Activated naive CD4-positive, alpha-beta T cell treated with anti-CD3 and anti-CD28 coated beads, Interleukin-2, amount 50 U/mL, for 72 hours (primary cell): ENCODE measurements at regions not wholly inside any gene's neighbourhood (a gene's known extent, or its start where the extent isn't known, plus 50 kb on each side); places are given as distances from the start of the nearest gene placed in this dataset.

Experiments
- ATAC-seq, 2 donors: fragments of 150-1000 bp; cut with Tn5 transposase; 2 replicates each; pipeline ENCODE4 v1.10.0; 2021; ENCODE audit warnings: mild to moderate bottlenecking in 2 of 2, moderate library complexity in 2 of 2
- DNase-seq, 2 donors: peaks; one replicate each; pipeline ENCODE4 v3.0.0; 2021 to 2022; ENCODE audit warnings: low spot score in 2 of 2
- H3K27ac Mint-ChIP-seq, 2 donors: one replicate each; pipeline ENCODE4 v1.8.0; 2022; ENCODE audit warnings: mild to moderate bottlenecking in 2 of 2, mixed read lengths in 2 of 2
- H3K36me3 Mint-ChIP-seq, 2 donors: one replicate each; pipeline ENCODE4 v1.8.0; 2022; ENCODE audit warnings: mixed read lengths in 2 of 2
- H3K9me3 Mint-ChIP-seq, 2 donors: one replicate each; pipeline ENCODE4 v1.8.0; 2022; ENCODE audit warnings: mixed read lengths in 2 of 2

DNA sequence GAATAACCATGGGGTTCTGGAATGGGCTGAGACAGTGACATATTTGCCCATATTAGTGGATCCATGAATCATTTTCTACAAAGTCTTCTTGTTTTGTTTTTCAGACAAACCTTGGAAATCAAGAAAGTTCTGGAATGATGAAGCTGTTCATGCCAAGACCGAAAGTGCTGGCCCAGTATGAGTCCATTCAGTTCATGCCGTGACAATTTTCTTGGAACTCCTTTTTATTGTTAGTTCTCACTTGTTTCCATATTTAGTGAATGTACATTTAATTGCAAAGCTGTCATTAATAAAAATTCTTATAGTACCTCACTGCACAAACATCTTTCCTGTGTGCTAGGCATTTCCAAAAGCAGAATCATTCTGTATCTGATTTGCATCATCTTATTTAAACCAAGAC lies 100.6 kb upstream of the KCNJ15 start:
- ATAC-seq: no peak
- H3K36me3 Mint-ChIP-seq: no peaks in the 10 kb centered on the region

DNA sequence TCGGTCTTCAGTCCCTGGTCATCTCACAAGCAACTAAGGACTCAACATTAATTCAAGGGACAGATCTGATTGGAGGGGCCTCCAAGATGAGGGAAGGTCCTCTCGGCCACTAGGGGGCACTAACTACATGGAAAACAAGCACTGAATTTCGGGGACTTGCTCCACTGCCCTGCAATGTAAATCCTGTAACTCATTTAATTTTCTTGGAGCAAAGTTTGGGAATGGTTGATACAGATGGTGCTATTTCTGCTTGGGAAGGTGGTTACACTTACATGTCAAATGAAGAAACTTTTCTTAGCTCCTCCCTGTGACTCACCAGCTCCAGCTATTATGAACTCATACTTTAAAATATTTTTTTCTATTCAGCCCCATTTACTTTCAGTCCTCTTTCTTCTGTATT lies 97.4 kb upstream of the KCNJ15 start:
- ATAC-seq (peak; percentile 44 to 71), DNase-seq (peak in 1 of 2 donors; percentile 70)
- H3K27ac Mint-ChIP-seq: no peak overlapping the region
- no peaks in the 10 kb centered on the region for H3K36me3 Mint-ChIP-seq
- no peaks in the 10 kb centered on the region for H3K9me3 Mint-ChIP-seq

More for the DNA sequence above, 100.6 kb upstream of the KCNJ15 start:
- no peak for DNase-seq
- H3K27ac Mint-ChIP-seq: no peak overlapping the region
- H3K9me3 Mint-ChIP-seq: no peaks in the 10 kb centered on the region

DNA sequence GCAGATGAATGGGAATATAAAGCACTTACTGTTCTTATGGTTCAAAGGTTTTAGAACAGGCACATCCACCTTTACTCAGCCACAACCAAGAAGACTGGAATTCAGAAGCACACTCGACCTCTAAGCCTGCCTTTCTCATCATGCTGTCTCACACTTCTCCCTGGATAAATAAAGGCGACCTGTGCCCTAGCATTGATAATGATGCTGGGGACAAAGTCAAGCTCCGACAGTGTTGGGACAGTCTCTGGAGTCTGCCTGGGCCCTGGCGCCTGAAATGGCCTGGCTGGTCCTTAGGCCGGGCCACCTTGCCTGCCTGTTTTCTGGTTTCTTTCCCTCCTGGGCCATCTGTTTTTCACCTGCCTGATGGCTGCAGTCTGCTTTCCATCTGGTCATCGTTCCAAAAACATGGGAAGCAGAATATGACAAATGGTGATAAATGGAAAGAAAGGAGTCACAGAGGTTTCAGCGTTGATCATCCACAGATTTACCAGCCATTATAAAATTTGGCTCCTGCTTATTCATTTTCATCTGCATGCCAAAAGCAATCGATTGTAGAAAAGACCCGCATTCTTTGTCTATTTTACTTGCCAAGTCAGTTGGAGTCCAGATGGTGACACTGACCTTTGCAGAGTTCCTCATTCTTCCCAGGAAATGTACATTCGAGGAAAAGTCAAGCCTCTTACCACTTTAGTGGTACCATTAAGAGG lies 91.2 kb upstream of the KCNJ15 start:
- H3K27ac Mint-ChIP-seq: no peak overlapping the region
- no peaks in the 10 kb centered on the region for H3K36me3 Mint-ChIP-seq
- H3K9me3 Mint-ChIP-seq: no peaks in the 10 kb centered on the region
- DNase-seq (no peak), ATAC-seq (no peak)

DNA sequence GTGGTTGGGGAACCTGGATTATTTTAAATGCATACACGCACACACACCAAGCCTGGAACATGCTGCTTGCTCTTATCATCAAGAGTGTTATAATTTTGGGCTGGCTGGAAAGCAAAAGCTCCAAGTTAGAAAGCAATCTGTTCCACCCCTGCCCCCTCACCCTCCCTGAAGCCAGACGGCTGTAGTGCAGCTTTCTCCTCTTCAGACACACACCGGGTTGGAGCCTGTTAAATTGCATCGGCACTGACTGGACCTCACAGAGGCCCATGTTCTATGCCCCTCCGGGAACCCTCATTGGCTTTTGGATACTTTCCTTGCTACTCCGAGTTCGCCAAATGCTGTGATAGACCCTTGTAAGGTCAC lies 90.6 kb upstream of the KCNJ15 start:
- no peaks in the 10 kb centered on the region for H3K36me3 Mint-ChIP-seq
- DNase-seq (no peak), ATAC-seq (no peak)
- no peak overlapping the region for H3K27ac Mint-ChIP-seq
- H3K9me3 Mint-ChIP-seq: no peaks in the 10 kb centered on the region

DNA sequence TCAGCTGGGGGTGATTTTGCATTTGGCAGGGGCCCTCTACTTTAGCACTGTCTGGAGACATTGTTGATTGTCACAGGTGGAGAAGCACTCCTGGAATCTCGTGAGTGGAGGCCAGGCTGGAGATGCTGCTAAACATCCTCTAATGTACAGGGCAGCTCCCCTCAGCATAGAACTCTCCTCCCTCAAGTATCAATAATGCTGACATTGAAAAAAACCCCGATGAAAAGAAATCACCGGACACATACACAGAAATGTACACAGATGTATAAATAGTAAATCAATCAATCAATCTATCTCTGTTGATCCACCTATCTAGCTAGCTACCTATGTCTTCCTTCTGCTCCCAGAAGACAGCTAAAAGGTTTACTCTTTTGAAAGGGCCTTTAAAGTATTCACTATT lies 89.4 kb upstream of the KCNJ15 start:
- Mint-ChIP-seq H3K9me3 (no peaks in the 10 kb centered on the region), H3K36me3 (no peaks in the 10 kb centered on the region), H3K27ac (no peak overlapping the region)
- ATAC-seq (no peak), DNase-seq (no peak)

DNA sequence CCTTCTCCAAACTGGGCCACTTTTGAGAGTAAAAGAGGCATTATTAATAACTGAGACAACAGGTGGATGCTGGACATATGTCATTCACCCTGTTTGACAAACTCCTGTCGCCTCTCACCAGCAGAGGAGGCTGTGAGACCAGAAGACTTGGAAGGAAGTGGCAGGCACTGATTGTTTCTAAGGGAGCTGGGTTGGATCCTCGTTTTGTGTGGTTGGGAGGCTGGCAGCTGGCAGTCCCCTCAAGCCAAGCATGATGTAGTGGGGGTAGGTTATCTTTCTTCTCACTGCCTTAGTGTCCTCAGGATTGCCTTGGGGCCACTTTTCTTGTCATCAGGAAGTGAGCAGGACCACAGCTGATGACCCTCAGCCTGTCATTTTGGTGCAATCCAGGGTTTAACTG lies 86.5 kb upstream of the KCNJ15 start:
- peak in 1 of 2 donors; percentile 40 for ATAC-seq
- peak in 1 of 2 donors; percentile 13 for DNase-seq
- Mint-ChIP-seq H3K9me3 (no peaks in the 10 kb centered on the region), H3K36me3 (no peaks in the 10 kb centered on the region), H3K27ac (no peak overlapping the region)

DNA sequence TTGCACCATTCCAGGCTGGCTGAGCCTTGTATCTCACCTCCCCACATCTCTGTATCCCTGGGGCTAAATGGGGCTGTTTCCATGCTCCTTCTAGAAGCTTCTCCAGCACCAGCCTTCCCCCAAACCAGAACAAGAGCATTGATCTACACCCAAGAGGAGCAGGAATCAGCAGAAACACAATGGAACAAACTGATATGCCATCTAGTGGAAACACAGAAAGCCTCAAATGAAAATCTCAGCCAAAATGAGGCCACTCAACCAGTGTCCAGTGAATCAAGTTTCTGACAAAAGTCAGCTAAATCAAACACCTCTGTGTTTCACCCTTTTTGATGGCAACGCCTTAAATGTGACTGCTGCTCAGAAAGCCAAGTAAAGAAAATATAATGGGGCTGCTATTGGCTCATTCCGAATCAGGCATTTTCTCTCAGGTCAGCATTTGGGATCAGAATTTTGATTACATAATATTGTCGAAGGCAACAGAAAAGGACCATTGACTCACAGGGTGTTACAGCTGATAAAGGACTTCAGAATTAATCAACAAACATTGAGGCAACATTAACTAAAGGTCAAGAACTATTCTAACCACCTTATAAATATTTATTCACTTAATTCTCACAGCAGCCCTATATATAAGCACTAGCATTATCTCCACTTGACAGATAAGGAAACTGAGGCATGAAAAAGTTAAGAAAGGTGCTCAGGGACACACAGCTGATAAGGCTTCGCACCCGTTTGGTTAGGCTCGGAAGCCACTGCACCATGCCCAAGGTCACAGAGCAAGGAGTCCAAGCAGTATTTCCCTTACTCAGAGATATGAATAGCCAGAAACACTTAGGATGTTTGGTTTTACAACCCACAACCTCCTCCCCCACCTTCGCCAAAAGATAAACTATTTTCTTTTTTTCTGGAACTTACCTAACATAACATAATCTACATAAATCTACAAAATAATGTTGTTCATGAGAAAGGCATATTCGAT lies 85.8 kb upstream of the KCNJ15 start:
- no peaks in the 10 kb centered on the region for H3K9me3 Mint-ChIP-seq
- H3K27ac Mint-ChIP-seq: no peak overlapping the region
- no peaks in the 10 kb centered on the region for H3K36me3 Mint-ChIP-seq
- DNase-seq (no peak), ATAC-seq (no peak)

DNA sequence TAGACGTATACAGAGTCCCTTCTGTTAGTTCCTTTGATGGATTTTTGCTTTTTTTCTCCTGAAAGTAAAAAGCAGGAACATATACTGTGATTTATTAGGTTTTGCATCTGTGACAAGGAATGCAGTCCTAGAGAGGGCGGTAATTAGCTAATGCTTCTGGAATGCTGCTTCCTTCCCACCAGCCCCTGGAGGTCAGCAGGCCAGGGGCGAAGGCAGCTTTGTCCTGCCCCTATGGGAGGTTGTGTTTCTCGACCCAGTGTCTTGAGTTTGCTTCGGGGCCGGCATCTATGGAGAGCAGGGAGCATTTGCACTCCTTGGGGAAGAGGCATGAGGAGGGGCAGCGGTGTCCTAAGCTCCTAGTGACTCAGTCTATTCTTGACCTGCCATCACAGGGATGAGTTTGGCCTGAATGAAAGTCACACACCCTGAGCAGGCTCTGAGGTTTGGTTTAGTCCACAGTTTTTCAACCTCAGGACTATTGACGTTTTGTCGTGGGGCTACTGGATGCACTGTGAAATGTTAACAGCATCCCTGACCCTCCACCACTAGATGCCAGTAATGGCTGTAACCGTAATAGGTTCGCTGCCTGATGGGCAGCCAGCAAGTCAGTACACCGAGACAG lies 85.0 kb upstream of the KCNJ15 start:
- Mint-ChIP-seq H3K36me3 (no peaks in the 10 kb centered on the region), H3K9me3 (no peaks in the 10 kb centered on the region), H3K27ac (no peak overlapping the region)
- DNase-seq: no peak
- no peak for ATAC-seq

DNA sequence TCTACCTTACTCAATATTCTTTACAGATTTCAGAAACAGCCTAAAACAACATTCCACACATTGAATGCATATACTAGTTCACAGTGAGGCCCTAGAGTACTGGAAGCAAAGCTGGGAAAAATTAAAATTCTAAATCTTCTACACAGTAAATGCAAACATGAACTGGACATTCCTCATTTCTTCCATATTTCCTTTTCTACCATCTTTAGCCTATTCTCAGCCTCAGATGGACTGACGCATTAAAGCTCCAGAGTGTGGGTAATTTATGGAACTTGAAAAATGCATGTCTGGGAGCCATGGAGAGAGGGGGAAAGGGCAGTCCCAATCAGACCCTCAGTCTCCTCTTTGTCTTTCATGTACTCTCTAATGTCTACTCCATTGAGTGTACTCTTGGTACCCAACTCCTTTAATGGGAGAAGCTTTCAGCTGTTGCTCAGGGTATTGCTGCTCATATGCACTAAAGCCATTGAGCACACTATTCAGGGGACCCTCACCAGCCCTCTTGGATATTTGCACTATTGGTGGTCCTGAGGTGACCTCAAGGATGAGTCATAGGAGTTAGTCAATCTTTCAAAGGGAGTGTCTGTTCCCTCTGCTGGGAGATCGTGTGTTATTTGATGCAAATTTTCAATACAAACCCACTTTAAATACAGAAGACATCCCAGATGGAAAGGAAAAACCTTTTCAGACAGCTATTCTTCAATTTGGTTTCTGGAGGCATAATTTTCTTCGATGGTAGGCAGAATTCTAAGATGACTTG lies 83.3 kb upstream of the KCNJ15 start:
- Mint-ChIP-seq H3K27ac (no peak overlapping the region), H3K9me3 (no peaks in the 10 kb centered on the region), H3K36me3 (no peaks in the 10 kb centered on the region)
- no peak for DNase-seq
- ATAC-seq: no peak

DNA sequence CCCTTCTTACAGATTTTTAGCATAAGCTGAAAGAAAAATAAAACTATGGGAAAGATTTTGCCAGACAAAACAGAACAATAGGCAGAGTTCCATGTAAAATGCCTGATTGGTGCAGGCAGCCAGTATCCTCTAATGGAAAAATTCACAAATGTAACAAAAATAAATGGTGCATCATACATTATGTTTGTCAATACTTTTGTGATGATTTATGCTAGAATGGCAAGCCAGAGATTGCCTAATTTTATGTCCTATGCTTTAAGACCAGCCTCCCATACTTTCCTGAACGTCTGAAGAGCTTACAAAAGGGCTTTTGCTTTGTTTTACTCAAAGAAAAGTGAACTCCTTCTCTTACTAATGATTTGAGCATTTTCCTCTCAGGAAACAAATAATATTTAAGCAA lies 81.5 kb upstream of the KCNJ15 start:
- DNase-seq (no peak), ATAC-seq (no peak)
- H3K36me3 Mint-ChIP-seq: no peaks in the 10 kb centered on the region
- peaks cover 0 to 4% of the 10 kb centered on the region in 2 donors for H3K9me3 Mint-ChIP-seq
- no peak overlapping the region for H3K27ac Mint-ChIP-seq

DNA sequence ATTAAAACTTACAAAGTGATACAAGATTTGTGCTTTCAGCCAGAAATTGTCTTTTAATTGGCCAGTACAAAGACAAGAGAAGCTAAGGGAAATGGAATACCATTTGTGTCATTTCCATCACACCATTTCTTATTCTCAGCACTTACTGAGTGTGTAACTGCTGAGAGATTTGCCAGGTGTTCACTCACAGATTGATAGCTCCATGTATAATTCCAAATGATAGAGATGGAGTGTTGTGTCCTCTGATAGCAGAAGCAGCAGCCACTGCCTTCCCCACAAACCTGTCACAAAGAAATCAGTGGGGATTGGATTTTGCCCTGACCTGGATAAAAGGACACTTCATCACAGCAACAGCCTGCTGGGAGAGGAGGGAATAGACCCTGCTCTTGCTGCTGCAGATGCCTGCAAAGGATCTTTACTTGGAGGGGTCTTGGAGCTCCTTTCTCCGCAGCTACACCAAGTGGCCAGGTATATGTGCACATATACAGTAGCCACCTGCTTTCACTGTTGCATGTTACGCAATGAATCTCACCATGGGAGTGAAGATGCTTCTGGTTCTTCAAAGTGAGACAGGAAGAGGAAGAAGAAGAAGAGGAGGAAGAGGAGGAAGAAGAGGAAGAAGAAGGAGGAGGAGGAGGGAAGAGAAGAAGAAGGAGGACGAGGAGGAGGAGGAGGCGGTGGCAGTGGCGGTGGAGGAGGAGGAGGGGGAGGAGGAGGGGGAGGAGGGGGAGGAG lies 78.7 kb upstream of the KCNJ15 start:
- H3K36me3 Mint-ChIP-seq: no peaks in the 10 kb centered on the region
- DNase-seq (no peak), ATAC-seq (no peak)
- H3K27ac Mint-ChIP-seq: no peak overlapping the region
- peaks cover 0 to 4% of the 10 kb centered on the region in 2 donors for H3K9me3 Mint-ChIP-seq

DNA sequence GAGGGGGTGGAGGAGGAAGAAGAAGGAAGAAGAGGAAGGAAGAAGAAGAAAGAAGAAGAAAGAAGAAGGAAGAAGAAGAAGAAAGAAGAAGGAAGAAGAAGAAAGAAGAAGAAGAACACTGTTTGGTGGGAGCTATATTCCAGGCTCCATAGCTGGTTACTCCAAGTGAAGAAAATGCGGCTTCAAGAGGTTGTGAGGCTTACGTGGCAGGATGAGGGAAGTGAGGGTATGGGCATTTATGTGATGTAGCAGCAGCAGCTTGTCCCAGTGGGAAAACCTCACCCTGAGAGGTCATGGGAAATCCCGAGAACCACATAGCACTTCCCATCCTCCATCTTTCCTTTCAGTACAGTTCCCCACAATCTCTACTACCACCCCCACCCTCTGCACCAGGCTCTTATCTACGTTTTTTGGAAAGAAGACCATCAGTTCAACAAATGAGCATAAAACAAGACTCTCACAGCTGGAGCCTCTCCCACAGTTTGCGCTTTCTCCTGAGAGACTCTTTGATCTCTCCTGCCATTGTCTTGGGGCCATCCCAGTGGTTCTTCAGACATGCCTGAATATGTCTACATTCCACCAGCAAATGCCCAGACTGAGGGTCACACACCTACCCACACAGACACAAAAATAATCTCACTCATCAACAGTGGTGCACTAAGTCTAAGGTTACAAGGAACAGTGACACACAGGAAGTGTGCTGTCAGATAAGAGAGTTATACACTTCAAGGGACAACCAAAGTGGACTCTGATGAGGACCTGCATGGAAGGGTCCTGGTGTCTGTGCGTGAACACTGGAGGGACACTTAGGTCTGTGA lies 77.9 kb upstream of the KCNJ15 start:
- ATAC-seq (peak in 1 of 2 donors; percentile 33), DNase-seq (no peak)
- peaks cover 0 to 4% of the 10 kb centered on the region in 2 donors for H3K9me3 Mint-ChIP-seq
- H3K36me3 Mint-ChIP-seq: no peaks in the 10 kb centered on the region
- H3K27ac Mint-ChIP-seq: peak overlapping the region in 1 of 2 donors; percentile 3

DNA sequence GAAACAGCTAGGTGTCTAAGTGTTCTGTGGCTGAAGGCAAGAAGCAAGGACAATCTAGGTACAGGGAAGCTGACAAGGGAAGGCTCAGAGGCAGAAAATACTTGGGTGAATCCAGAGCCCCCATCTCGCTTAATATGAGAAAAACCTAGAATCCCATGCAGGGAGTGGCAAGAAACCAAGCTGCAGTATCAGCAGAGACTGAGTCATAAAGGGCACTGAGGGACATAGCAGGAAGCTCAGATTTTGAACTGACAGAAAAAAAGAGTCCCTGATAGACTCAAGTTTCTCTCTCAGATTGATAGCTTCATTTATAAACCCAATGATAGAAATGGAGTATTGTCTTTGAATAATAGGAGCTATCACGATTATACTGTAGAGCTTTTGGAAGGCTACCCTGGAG lies 77.3 kb upstream of the KCNJ15 start:
- no peaks in the 10 kb centered on the region for H3K36me3 Mint-ChIP-seq
- peaks cover 0 to 4% of the 10 kb centered on the region in 2 donors for H3K9me3 Mint-ChIP-seq
- DNase-seq (no peak), ATAC-seq (no peak)
- peak overlapping the region in 1 of 2 donors; percentile 3 for H3K27ac Mint-ChIP-seq

DNA sequence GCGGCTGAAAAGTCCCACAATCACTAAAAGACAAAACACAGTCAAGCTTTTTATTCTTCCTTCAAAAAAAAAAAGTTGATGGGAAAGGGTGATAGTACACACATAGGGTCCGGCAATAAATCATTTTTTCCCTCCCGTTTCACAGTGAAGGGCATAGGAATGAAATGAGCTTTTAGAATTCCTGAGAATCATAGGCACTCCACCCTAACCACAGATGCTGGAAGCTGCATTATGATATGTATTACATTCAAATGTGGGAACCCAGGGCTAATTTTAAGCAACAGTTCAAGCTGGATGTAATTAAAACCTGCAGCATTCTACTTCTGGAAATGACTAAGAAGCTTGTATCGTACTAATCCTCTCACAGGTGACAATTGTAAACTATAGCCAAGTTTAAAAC lies 75.7 kb upstream of the KCNJ15 start:
- H3K36me3 Mint-ChIP-seq: no peaks in the 10 kb centered on the region
- no peak for DNase-seq
- ATAC-seq: no peak
- H3K27ac Mint-ChIP-seq: no peak overlapping the region
- peaks cover 0 to 4% of the 10 kb centered on the region in 2 donors for H3K9me3 Mint-ChIP-seq

DNA sequence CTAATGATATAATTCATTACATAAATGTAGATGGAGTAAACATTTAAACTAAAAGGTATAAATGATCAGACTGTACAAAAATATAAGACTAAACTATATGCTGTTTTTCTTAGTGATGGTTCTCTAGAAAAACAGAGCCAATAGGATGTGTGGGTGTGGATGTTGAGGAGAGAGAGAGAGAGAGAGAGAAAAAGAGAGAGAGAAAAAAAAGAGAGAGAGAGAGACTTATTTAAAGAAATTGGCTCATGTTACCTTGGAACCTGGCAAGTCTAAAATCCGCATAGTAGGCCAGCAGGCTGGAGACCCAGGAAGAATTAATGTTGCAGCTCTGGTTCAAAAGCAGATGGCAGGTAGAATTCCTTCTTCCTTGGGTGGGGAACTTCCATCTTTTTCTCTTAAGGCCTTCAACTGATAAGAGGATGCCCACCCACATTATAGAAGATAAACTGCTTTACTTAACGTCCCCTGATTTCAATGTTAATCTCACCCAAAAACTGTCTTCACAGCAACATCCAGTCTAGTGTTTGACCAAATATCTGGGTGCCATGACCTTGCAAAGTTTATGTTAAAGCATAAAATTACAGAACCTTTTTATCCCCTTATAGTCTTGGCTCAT lies 74.3 kb upstream of the KCNJ15 start:
- H3K27ac Mint-ChIP-seq: no peak overlapping the region
- H3K9me3 Mint-ChIP-seq: peaks cover 0 to 4% of the 10 kb centered on the region in 2 donors
- DNase-seq (no peak), ATAC-seq (no peak)
- H3K36me3 Mint-ChIP-seq: no peaks in the 10 kb centered on the region
